OCI-LY7 (cell line): ENCODE measurements at regions not wholly inside any gene's neighbourhood (a gene's known extent, or its start where the extent isn't known, plus 50 kb on each side); places are given as distances from the start of the nearest gene placed in this dataset.

ENCODE experiments used
- CTCF ChIP-seq: fragments of 200-600 bp; sonication (generic); conservative IDR thresholded peaks from 2 replicates; pipeline ENCODE4 v1.5.1; 2014; ENCODE audit warnings: mild to moderate bottlenecking, antibody characterized with exemption, low read length, moderate library complexity, mixed read lengths
- EZH2phosphoT487 ChIP-seq: fragments of 200-600 bp; sonication (generic); IDR thresholded peaks from 2 replicates; pipeline ENCODE4 v1.6.1; 2018; ENCODE audit warnings: low read depth, borderline replicate concordance, mild to moderate bottlenecking, mixed run types, antibody characterized with exemption, low read length, moderate library complexity, mixed read lengths

GRCh38 chr2:21423854-21424253, 300.1 kb downstream of the TDRD15 start:
- no peak for TF ChIP-seq CTCF
- TF ChIP-seq EZH2phosphoT487: no peak
